Fibroblast of lung (primary cell): ENCODE measurements at regions not wholly inside any gene's neighbourhood (a gene's known extent, or its start where the extent isn't known, plus 50 kb on each side); places are given as distances from the start of the nearest gene placed in this dataset.
"Not testable (repeated sequence)": the region's sequence is repeated elsewhere in the genome, so short reads cannot be mapped to it uniquely, and the experiment has no call there.

ENCODE experiments used
- DNase-seq, 2 donors: peaks; one replicate each; pipeline versions ENCODE4 v3.0.0 to v3.0.0-alpha.2; 2010; ENCODE audit warnings: low read depth in 2 of 2
- H2AFZ ChIP-seq: 2 replicates; pipeline ENCODE4 v1.5.1; 2012; ENCODE audit warnings: low read length, control low read depth, inconsistent platforms
- H3K27ac ChIP-seq: 2 replicates; pipeline ENCODE4 v1.5.1; 2011; ENCODE audit warnings: low read length, control low read depth; ENCODE audit not compliant: insufficient read depth
- H3K27me3 ChIP-seq: 2 replicates; pipeline ENCODE4 v1.5.1; 2011; ENCODE audit warnings: mild to moderate bottlenecking, low read length; ENCODE audit not compliant: control insufficient read depth, insufficient read depth
- H3K36me3 ChIP-seq: 2 replicates; pipeline ENCODE4 v1.5.1; 2011; ENCODE audit warnings: low read length; ENCODE audit not compliant: control insufficient read depth, insufficient read depth
- H3K4me1 ChIP-seq: 2 replicates; pipeline ENCODE4 v1.5.1; 2011; ENCODE audit warnings: low read length; ENCODE audit not compliant: control insufficient read depth, insufficient read depth; ENCODE audit errors: extremely low read depth
- H3K4me2 ChIP-seq: 2 replicates; pipeline ENCODE4 v1.5.1; 2011; ENCODE audit warnings: low read length, control low read depth; ENCODE audit not compliant: insufficient read depth; ENCODE audit errors: extremely low read depth
- H3K4me3 ChIP-seq, 4 experiments: fragments of 200-600 bp in 1 of 4; sonication (generic) in 1 of 4; replicated peaks in 1 of 4; 2 replicates each; pipeline ENCODE4 v1.5.1; 2011 to 2016; ENCODE audit warnings: low read length in 4 of 4, low read depth in 3 of 4, mild to moderate bottlenecking in 3 of 4, control low read depth in 2 of 4, inconsistent platforms in 1 of 4, mixed read lengths in 1 of 4; ENCODE audit not compliant: insufficient read depth in 1 of 4; ENCODE audit errors: control extremely low read depth in 1 of 4
- H3K79me2 ChIP-seq: 2 replicates; pipeline ENCODE4 v1.5.1; 2012; ENCODE audit warnings: mild to moderate bottlenecking, low read length, inconsistent platforms; ENCODE audit not compliant: control insufficient read depth, insufficient read depth
- H3K9ac ChIP-seq: 2 replicates; pipeline ENCODE4 v1.5.1; 2011; ENCODE audit warnings: mild to moderate bottlenecking, low read length, control low read depth; ENCODE audit not compliant: insufficient read depth
- H3K9me3 ChIP-seq: 2 replicates; pipeline ENCODE4 v1.5.1; 2012; ENCODE audit warnings: low read depth, low read length; ENCODE audit not compliant: control insufficient read depth, insufficient read depth
- H4K20me1 ChIP-seq: 2 replicates; pipeline ENCODE4 v1.5.1; 2011; ENCODE audit warnings: low read length; ENCODE audit not compliant: control insufficient read depth, insufficient read depth; ENCODE audit errors: extremely low read depth
- EZH2 ChIP-seq: IDR thresholded peaks from 2 replicates; pipeline ENCODE4 v1.5.1; 2012; ENCODE audit warnings: low read length, control low read depth, mild to moderate bottlenecking; ENCODE audit errors: missing control alignments
- TF ChIP-seq, protein P1 (sequence below), 2 donors: IDR thresholded peaks in 1 of 2; conservative IDR thresholded peaks in 1 of 2; 1 replicate in 1 of 2; 2 replicates in 1 of 2; pipeline ENCODE4 v1.5.1; 2011 to 2012; ENCODE audit warnings: low read length in 2 of 2, control low read depth in 1 of 2, inconsistent platforms in 1 of 2, low read depth in 1 of 2, mild to moderate bottlenecking in 1 of 2

DNA sequence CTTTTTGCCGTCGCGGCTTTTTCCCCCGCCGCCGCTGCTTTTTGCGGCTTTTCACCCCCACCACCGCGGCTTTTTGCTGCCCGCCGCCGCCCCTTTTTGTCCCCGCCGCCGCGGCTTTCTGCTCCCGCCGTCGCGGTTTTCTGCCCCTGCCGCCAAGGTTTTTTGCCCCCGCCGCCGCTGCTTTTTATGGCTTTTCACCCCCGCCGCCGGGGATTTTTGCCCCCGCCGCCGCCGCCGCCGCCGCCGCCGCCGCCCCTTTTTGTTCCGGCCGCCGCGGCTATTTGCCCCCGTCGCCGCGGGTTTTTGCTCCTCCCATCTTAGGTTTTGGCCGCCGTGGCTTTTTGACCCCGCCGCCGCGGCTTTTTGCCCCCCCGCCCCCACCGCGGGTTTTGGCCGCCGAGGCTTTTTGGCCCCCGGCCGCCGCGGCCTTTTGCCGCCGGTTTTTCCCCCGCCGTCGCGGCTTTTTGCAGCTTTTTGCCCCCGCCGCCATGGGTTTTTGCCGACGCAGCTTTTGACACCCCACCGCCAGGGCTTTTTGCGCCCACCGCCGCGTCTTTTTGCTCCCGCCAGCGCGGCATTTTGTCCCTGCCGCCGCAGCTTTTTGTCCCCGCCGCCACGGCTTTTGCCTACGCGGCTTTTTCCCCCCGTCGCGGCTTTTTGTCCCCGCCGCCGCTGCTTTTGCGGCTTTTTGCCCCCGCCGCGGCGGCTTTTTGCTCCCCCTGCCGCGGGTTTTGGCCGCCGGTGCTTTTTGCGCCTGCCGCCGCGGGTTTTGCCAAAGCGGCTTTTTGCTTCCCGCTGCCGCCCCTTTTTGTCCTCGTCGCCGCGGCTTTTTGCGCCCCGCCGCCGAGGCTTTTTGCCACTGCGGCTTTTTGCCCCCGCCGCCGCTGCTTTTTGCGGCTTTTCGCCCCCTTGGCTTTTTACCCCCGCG is 519.4 kb upstream of the WSB1 start:
- Histone ChIP-seq H3K4me2 (no peak overlapping the region), H3K27ac (no peak overlapping the region), H3K79me2 (no peaks in the 10 kb centered on the region), H3K4me3 (no peak overlapping the region), H2AFZ (no peak overlapping the region), H3K27me3 (no peaks in the 10 kb centered on the region), H3K36me3 (no peaks in the 10 kb centered on the region), H3K9ac (no peak overlapping the region), H4K20me1 (no peaks in the 10 kb centered on the region), H3K4me1 (no peaks in the 10 kb centered on the region), H3K9me3 (no peaks in the 10 kb centered on the region)
- DNase-seq = no peak
- TF ChIP-seq, protein P1, sequence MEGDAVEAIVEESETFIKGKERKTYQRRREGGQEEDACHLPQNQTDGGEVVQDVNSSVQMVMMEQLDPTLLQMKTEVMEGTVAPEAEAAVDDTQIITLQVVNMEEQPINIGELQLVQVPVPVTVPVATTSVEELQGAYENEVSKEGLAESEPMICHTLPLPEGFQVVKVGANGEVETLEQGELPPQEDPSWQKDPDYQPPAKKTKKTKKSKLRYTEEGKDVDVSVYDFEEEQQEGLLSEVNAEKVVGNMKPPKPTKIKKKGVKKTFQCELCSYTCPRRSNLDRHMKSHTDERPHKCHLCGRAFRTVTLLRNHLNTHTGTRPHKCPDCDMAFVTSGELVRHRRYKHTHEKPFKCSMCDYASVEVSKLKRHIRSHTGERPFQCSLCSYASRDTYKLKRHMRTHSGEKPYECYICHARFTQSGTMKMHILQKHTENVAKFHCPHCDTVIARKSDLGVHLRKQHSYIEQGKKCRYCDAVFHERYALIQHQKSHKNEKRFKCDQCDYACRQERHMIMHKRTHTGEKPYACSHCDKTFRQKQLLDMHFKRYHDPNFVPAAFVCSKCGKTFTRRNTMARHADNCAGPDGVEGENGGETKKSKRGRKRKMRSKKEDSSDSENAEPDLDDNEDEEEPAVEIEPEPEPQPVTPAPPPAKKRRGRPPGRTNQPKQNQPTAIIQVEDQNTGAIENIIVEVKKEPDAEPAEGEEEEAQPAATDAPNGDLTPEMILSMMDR (conservative IDR thresholded peaks at IDR 0.05 in 1 of 2, IDR thresholded peaks at IDR 0.05 in 1 of 2; ENCODE audit: low read depth in 1 of 2, low read length in 2 of 2) = no peak
- no peak for TF ChIP-seq EZH2

DNA sequence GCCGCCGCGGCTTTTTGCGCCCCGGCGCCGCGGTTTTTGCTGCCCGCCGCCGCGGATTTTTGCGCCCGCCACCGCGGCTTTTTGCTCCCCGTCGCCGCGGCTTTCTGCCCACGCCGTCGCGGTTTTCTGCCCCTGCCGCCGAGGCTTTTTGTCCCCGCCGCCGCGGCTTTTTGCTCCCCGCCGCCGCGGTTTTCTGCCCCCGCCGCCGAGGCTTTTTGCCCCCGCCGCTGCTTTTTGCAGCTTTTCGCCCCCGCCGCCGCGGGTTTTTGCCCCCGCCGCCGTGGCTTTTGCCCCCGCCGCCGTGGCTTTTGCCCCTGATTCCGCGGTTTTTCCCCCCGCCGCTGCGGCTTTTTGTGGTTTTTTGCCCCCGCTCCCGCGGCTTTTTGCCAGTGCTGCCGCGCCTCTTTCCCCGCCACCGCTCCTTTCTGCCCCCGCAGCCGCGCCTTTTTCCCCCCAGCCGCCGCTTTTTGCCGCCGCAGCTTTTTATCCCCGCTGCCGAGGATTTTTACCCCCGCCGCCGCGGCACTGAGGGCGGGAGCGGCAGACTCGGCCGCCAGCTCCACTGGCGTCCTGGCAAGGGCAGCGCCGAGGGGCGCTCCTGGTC is 518.6 kb upstream of the WSB1 start:
- Histone ChIP-seq H3K27ac (no peak overlapping the region), H3K9ac (no peak overlapping the region), H3K36me3 (no peaks in the 10 kb centered on the region), H3K4me3 (no peak overlapping the region), H3K79me2 (no peaks in the 10 kb centered on the region), H3K4me2 (no peak overlapping the region), H2AFZ (no peak overlapping the region), H3K9me3 (no peaks in the 10 kb centered on the region), H3K4me1 (no peaks in the 10 kb centered on the region), H3K27me3 (no peaks in the 10 kb centered on the region), H4K20me1 (no peaks in the 10 kb centered on the region)
- DNase-seq = no peak
- no peak for TF ChIP-seq EZH2
- TF ChIP-seq, protein P1 (conservative IDR thresholded peaks at IDR 0.05 in 1 of 2, IDR thresholded peaks at IDR 0.05 in 1 of 2; ENCODE audit: low read depth in 1 of 2, low read length in 2 of 2) = no peak

DNA sequence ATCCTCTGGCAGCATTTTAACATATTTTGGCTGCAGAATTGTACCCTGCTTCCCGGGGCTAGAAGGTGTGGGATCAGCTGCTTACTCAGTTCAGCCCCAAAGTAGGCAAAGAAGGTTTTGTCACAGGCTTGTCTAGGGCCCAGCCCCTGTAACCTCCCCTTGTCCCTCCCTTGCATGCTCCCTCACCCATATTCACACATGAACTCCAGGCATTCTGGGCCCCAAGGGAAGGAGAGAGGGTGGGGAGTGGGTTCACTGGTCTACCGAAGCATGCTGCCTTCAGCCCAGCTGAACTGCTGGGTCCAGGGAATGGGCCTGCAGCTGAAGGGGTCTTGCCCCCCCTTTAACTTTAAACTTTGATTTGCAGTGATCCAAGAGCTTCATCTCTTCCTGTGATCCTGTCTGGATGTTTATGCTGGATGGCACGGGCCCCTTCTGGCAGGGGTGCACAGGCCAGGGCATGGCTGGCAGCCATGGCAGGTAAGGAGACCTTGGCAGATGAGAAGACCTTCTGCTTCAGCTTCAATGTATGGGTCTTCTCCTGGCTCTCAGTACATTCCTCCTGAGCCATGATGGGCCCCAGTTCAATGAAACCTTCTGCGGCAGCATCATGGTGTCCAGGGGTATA is 513.6 kb upstream of the WSB1 start:
- not testable (repeated sequence) for DNase-seq, H3K27me3 ChIP-seq, H3K4me2 ChIP-seq, H3K9ac ChIP-seq, H3K36me3 ChIP-seq, H3K4me1 ChIP-seq, H3K9me3 ChIP-seq, H2AFZ ChIP-seq, H3K79me2 ChIP-seq, H3K4me3 ChIP-seq, H3K27ac ChIP-seq, H4K20me1 ChIP-seq
